ENCODE measurements at regions not wholly inside any gene's neighbourhood (a gene's known extent, or its start where the extent isn't known, plus 50 kb on each side); places are given as distances from the start of the nearest gene placed in this dataset.

- DNase-seq (ENCODE audit: extremely low spot score) = no peak
- TF ChIP-seq ELF4 (IDR thresholded peaks at IDR 0.05) (no peak), LEF1 (IDR thresholded peaks at IDR 0.05; ENCODE audit: borderline replicate concordance) (no peak), FOXA1 (IDR thresholded peaks at IDR 0.05) (no peak), BHLHE40 (IDR thresholded peaks at IDR 0.05; ENCODE audit: borderline replicate concordance) (no peak), SUZ12 (IDR thresholded peaks at IDR 0.05) (no peak), HDGF (IDR thresholded peaks at IDR 0.05; ENCODE audit: borderline replicate concordance) (no peak), NFRKB (IDR thresholded peaks at IDR 0.05) (no peak), CTBP1 (IDR thresholded peaks at IDR 0.05; ENCODE audit: borderline replicate concordance) (no peak)
- TF ChIP-seq, protein P1, sequence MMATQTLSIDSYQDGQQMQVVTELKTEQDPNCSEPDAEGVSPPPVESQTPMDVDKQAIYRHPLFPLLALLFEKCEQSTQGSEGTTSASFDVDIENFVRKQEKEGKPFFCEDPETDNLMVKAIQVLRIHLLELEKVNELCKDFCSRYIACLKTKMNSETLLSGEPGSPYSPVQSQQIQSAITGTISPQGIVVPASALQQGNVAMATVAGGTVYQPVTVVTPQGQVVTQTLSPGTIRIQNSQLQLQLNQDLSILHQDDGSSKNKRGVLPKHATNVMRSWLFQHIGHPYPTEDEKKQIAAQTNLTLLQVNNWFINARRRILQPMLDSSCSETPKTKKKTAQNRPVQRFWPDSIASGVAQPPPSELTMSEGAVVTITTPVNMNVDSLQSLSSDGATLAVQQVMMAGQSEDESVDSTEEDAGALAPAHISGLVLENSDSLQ (IDR thresholded peaks at IDR 0.05) = no peak
- ChIA-PET POLR2A (no interaction called here), CTCF (interaction anchor here (0.7 kb wide), 1 partner anchor 432 kb away, joined by 3 read pairs; no protein-coding TSS in a partner anchor)
Measured at GRCh38 chr15:87345961-87346360, 910.6 kb downstream of the NTRK3 start.

- ChIA-PET CTCF (no interaction called here), POLR2A (no interaction called here)
- TF ChIP-seq ZNF384 (IDR thresholded peaks at IDR 0.05) (no peak), SP1 (IDR thresholded peaks at IDR 0.05) (no peak), BHLHE40 (IDR thresholded peaks at IDR 0.05; ENCODE audit: borderline replicate concordance) (no peak), FOXM1 (IDR thresholded peaks at IDR 0.05; ENCODE audit: borderline replicate concordance) (no peak)
- no peak for DNase-seq (ENCODE audit: extremely low spot score)
Measured at GRCh38 chr15:87343966-87344365, 912.6 kb downstream of the NTRK3 start.

DNA sequence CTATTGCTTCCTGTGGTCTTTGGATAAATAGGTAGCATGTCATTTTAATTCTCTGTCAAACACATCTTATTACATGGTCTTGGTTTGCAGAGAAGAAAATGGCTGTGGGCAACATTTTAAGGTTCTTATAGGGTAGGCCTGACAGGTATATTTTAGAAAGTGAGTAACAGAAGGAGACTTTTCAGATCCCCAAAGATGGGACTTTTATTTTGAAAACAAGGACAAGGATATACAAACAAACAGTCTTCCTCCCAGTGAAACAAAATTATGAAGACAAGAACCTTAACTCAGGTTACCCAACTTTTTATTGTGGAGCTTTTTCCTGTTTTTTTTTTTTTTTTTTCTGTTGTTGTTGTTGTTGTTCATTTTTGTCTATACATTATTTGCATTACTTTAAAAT, 916.2 kb downstream of the NTRK3 start:
- CTCF ChIA-PET = no interaction called here
- TF ChIP-seq CTBP1 (IDR thresholded peaks at IDR 0.05; ENCODE audit: borderline replicate concordance) (no peak), ZNF384 (IDR thresholded peaks at IDR 0.05) (no peak), NFRKB (IDR thresholded peaks at IDR 0.05) (no peak), LEF1 (IDR thresholded peaks at IDR 0.05; ENCODE audit: borderline replicate concordance) (no peak), ELF4 (IDR thresholded peaks at IDR 0.05) (no peak), SUZ12 (IDR thresholded peaks at IDR 0.05) (no peak), L3MBTL2 (conservative IDR thresholded peaks at IDR 0.05) (no peak), BHLHE40 (IDR thresholded peaks at IDR 0.05; ENCODE audit: borderline replicate concordance) (no peak)
- no peak for DNase-seq (ENCODE audit: extremely low spot score)
- POLR2A ChIA-PET = no interaction called here

DNA sequence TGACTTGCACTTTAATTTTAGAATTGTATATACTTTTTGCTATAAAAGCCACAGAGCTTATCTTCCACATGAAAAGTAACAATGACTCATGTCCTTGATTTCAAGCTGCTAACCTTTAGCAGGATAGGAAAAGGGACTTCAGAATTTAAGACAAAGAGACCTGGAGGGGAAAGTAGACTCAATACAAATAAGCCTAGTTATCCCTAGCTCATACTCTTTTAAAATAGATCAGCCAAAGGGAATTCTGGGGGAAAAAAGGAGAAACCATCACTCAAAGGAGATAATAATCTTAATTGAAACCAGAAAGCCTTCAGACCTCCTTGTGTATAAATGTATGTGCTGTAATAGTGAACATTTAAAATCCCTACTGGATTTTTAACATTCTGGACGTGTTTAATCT, 930.3 kb downstream of the NTRK3 start:
- TF ChIP-seq, protein P1 (IDR thresholded peaks at IDR 0.05) = no peak
- no peak for TF ChIP-seq LEF1 (IDR thresholded peaks at IDR 0.05; ENCODE audit: borderline replicate concordance)
- ChIA-PET POLR2A (no interaction called here), CTCF (no interaction called here)
- DNase-seq (ENCODE audit: extremely low spot score) = no peak

- CTCF ChIA-PET = no interaction called here
- TF ChIP-seq BHLHE40 (IDR thresholded peaks at IDR 0.05; ENCODE audit: borderline replicate concordance) (no peak), FOXA1 (IDR thresholded peaks at IDR 0.05) (no peak), L3MBTL2 (conservative IDR thresholded peaks at IDR 0.05) (no peak), FOXM1 (IDR thresholded peaks at IDR 0.05; ENCODE audit: borderline replicate concordance) (no peak), ZNF384 (IDR thresholded peaks at IDR 0.05) (no peak), FOXK2 (IDR thresholded peaks at IDR 0.05) (no peak), TARDBP (IDR thresholded peaks at IDR 0.05) (no peak), ARNT (IDR thresholded peaks at IDR 0.05) (no peak), HDGF (IDR thresholded peaks at IDR 0.05; ENCODE audit: borderline replicate concordance) (no peak)
- POLR2A ChIA-PET = no interaction called here
- no peak for DNase-seq (ENCODE audit: extremely low spot score)
Measured at GRCh38 chr15:87322870-87323269, 933.7 kb downstream of the NTRK3 start.

- CTCF ChIA-PET = no interaction called here
- POLR2A ChIA-PET = no interaction called here
- no peak for TF ChIP-seq ARNT (IDR thresholded peaks at IDR 0.05)
- no peak for TF ChIP-seq SUZ12 (IDR thresholded peaks at IDR 0.05)
- no peak for TF ChIP-seq TARDBP (IDR thresholded peaks at IDR 0.05)
- no peak for TF ChIP-seq NFRKB (IDR thresholded peaks at IDR 0.05)
- TF ChIP-seq FOXK2 (IDR thresholded peaks at IDR 0.05) = no peak
- TF ChIP-seq FOXA1 (IDR thresholded peaks at IDR 0.05) = no peak
- TF ChIP-seq BHLHE40 (IDR thresholded peaks at IDR 0.05; ENCODE audit: borderline replicate concordance) = no peak
- TF ChIP-seq, protein P1 (IDR thresholded peaks at IDR 0.05) = no peak
- TF ChIP-seq HDGF (IDR thresholded peaks at IDR 0.05; ENCODE audit: borderline replicate concordance) = no peak
- no peak for TF ChIP-seq LEF1 (IDR thresholded peaks at IDR 0.05; ENCODE audit: borderline replicate concordance)
- no peak for TF ChIP-seq SP1 (IDR thresholded peaks at IDR 0.05)
- no peak for TF ChIP-seq ELF4 (IDR thresholded peaks at IDR 0.05)
- no peak for TF ChIP-seq L3MBTL2 (conservative IDR thresholded peaks at IDR 0.05)
- no peak for TF ChIP-seq FOXM1 (IDR thresholded peaks at IDR 0.05; ENCODE audit: borderline replicate concordance)
- TF ChIP-seq CTBP1 (IDR thresholded peaks at IDR 0.05; ENCODE audit: borderline replicate concordance) = no peak
- TF ChIP-seq ZNF384 (IDR thresholded peaks at IDR 0.05) = no peak
- DNase-seq (ENCODE audit: extremely low spot score) = no peak
Measured at GRCh38 chr15:87322265-87322664, 934.3 kb downstream of the NTRK3 start.

DNA sequence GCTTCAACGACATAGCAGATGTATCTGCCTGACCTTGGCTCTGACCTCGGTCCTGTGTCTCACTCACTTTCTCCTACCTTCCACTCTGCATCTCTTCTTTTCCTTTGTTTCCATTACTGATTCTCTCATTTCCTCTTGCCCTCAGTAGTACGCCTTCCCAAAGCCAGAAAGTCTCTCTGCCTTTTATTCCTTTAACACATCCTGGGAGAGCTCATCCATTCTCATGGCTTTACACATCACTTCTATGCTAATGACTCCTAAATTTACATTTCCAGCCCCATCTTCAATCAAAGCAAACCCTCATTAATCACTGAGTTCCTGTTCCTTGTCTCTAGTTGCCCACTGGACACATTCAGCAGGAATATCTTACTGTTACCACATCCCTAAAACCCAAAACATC, 938.6 kb downstream of the NTRK3 start:
- ChIA-PET POLR2A (no interaction called here), CTCF (no interaction called here)
- DNase-seq (ENCODE audit: extremely low spot score) = no peak
- TF ChIP-seq SP1 (IDR thresholded peaks at IDR 0.05) (no peak), ARNT (IDR thresholded peaks at IDR 0.05) (no peak), TARDBP (IDR thresholded peaks at IDR 0.05) (no peak), CTBP1 (IDR thresholded peaks at IDR 0.05; ENCODE audit: borderline replicate concordance) (no peak), L3MBTL2 (conservative IDR thresholded peaks at IDR 0.05) (no peak), FOXM1 (IDR thresholded peaks at IDR 0.05; ENCODE audit: borderline replicate concordance) (no peak), FOXK2 (IDR thresholded peaks at IDR 0.05) (no peak), ELF4 (IDR thresholded peaks at IDR 0.05) (no peak), SUZ12 (IDR thresholded peaks at IDR 0.05) (no peak), LEF1 (IDR thresholded peaks at IDR 0.05; ENCODE audit: borderline replicate concordance) (no peak), ZNF384 (IDR thresholded peaks at IDR 0.05) (no peak), HDGF (IDR thresholded peaks at IDR 0.05; ENCODE audit: borderline replicate concordance) (no peak), BHLHE40 (IDR thresholded peaks at IDR 0.05; ENCODE audit: borderline replicate concordance) (no peak), FOXA1 (IDR thresholded peaks at IDR 0.05) (no peak), NFRKB (IDR thresholded peaks at IDR 0.05) (no peak)
- TF ChIP-seq, protein P1 (IDR thresholded peaks at IDR 0.05) = no peak
